Ovary (tissue), 7 donors: ENCODE measurements at regions not wholly inside any gene's neighbourhood (a gene's known extent, or its start where the extent isn't known, plus 50 kb on each side); places are given as distances from the start of the nearest gene placed in this dataset.

ENCODE experiments used
- DNase-seq, 5 donors: peaks; one replicate each; pipeline ENCODE4 v3.0.0-alpha.2; 2019 to 2020
- H3K27ac ChIP-seq, 2 donors: fragments of 200-600 bp; one replicate each; pipeline versions ENCODE4 v1.5.1 to v1.8.0; 2019 to 2022
- H3K27me3 ChIP-seq: fragments of 200-600 bp; one replicate; pipeline ENCODE4 v1.8.0; 2022
- H3K36me3 ChIP-seq: fragments of 200-600 bp; sonication (generic); one replicate; pipeline ENCODE4 v1.5.1; 2019
- H3K4me1 ChIP-seq: one replicate; pipeline ENCODE4 v1.8.1; 2013; ENCODE audit warnings: mild to moderate bottlenecking, moderate library complexity; ENCODE audit not compliant: insufficient read depth
- H3K4me3 ChIP-seq: fragments of 200-600 bp; sonication (generic); one replicate; pipeline ENCODE4 v1.5.1; 2017
- H3K9me3 ChIP-seq, 2 donors: fragments of 200-600 bp in 1 of 2; sonication (generic) in 1 of 2; one replicate each; pipeline versions ENCODE4 v1.5.1 to v1.8.1; 2013 to 2019; ENCODE audit warnings: mild to moderate bottlenecking in 1 of 2, moderate library complexity in 1 of 2
- CTCF ChIP-seq, 3 donors: fragments of 450-650 bp in 2 of 3; fragments of 200-600 bp in 1 of 3; IDR thresholded peaks; one replicate each; pipeline versions ENCODE4 v1.5.1 to v1.8.0; 2016 to 2022; ENCODE audit warnings: antibody characterized with exemption in 3 of 3, mild to moderate bottlenecking in 1 of 3
- EP300 ChIP-seq: sonication (generic); formaldehyde crosslinking; IDR thresholded peaks from one replicate; pipeline ENCODE4 v1.6.1; 2017; ENCODE audit warnings: antibody characterized with exemption
- POLR2A ChIP-seq: fragments of 450-650 bp; IDR thresholded peaks from one replicate; pipeline ENCODE4 v1.6.1; 2017; ENCODE audit warnings: antibody characterized with exemption, mild to moderate bottlenecking, moderate library complexity
- whole genome bisulfite sequencing, 3 donors: extraction: QIAGEN DNeasy Blood & Tissue Kit in 1 of 3; methylation state at CpG; one replicate each; pipeline versions ENCODE4 v1.1.5 to v1.1.7; 2013 to 2017; 5-methylcytosine and 5-hydroxymethylcytosine counted together
- intact Hi-C, 4 donors: fragments of 100-400 bp; cut with DNase I; formaldehyde crosslinking; loops; one replicate each; pipeline versions ENCODE4 v1.11.0 to v1.15.1; 2022 to 2023
- donor health status: DM: no; HTN: no; CAD: no; lungs with moderate emphysema.
- donor health status: DM: no; HTN: no; CAD: no.
- donor health status: Bipolar disorder and iron deficiency.
- donor health status: DM: no; HTN: no; CAD: no.
- donor health status: DM: yes; HTN: yes; CAD: no.

- 97 to 100% (median 97%) methylated on average over 5 of the region's 5 CpGs for WGBS, 3 donors
- H3K4me3 ChIP-seq: no peak overlapping the region
- H3K36me3 ChIP-seq: no peaks in the 10 kb centered on the region
- no peaks in the 10 kb centered on the region for H3K27me3 ChIP-seq
- H3K27ac ChIP-seq: no peak overlapping the region
- intact Hi-C loops: no loop called here
- TF ChIP-seq EP300 (no peak), CTCF (IDR thresholded peaks at IDR 0.05) (no peak), POLR2A (no peak)
- no peaks in the 10 kb centered on the region for H3K4me1 ChIP-seq
- no peaks in the 10 kb centered on the region for H3K9me3 ChIP-seq
- DNase-seq: no peak
Observed at GRCh38 chr7:46942574-46942973, 639.3 kb downstream of the TNS3 start.

- DNase-seq: no peak
- no peak overlapping the region for H3K4me3 ChIP-seq
- no peak overlapping the region for H3K27ac ChIP-seq
- H3K9me3 ChIP-seq: no peaks in the 10 kb centered on the region
- H3K27me3 ChIP-seq: no peaks in the 10 kb centered on the region
- intact Hi-C loops: no loop called here
- H3K4me1 ChIP-seq: no peaks in the 10 kb centered on the region
- no peak for TF ChIP-seq EP300
- no peaks in the 10 kb centered on the region for H3K36me3 ChIP-seq
- 91 to 96% (median 94%) methylated on average over 5 of the region's 5 CpGs for WGBS, 3 donors
Observed at GRCh38 chr7:46940178-46940577, 641.7 kb downstream of the TNS3 start.

GRCh38 chr7:46939558-46939957, 642.4 kb downstream of the TNS3 start:
- Histone ChIP-seq H3K27ac (no peak overlapping the region), H3K36me3 (no peaks in the 10 kb centered on the region), H3K4me3 (no peak overlapping the region), H3K4me1 (no peaks in the 10 kb centered on the region), H3K27me3 (no peaks in the 10 kb centered on the region), H3K9me3 (no peaks in the 10 kb centered on the region)
- TF ChIP-seq POLR2A (no peak), CTCF (IDR thresholded peaks at IDR 0.05) (no peak)
- DNase-seq: no peak
- 89 to 92% (median 91%) methylated on average over 8 of the region's 8 CpGs for WGBS, 3 donors
- intact Hi-C loops: no loop called here

GRCh38 chr7:46939089-46939488, 642.8 kb downstream of the TNS3 start:
- intact Hi-C loops: no loop called here
- no peak overlapping the region for H3K4me3 ChIP-seq
- TF ChIP-seq EP300: no peak
- TF ChIP-seq CTCF (IDR thresholded peaks at IDR 0.05): no peak
- no peak for TF ChIP-seq POLR2A
- no peak overlapping the region for H3K27ac ChIP-seq
- H3K9me3 ChIP-seq: no peaks in the 10 kb centered on the region
- 70 to 95% (median 94%) methylated on average over 2 of the region's 2 CpGs for WGBS, 3 donors
- no peak for DNase-seq
- no peaks in the 10 kb centered on the region for H3K36me3 ChIP-seq
- no peaks in the 10 kb centered on the region for H3K4me1 ChIP-seq
- no peaks in the 10 kb centered on the region for H3K27me3 ChIP-seq

GRCh38 chr7:46937826-46938225, 644.1 kb downstream of the TNS3 start:
- Histone ChIP-seq H3K36me3 (no peaks in the 10 kb centered on the region), H3K27me3 (no peaks in the 10 kb centered on the region), H3K4me1 (peaks cover under 1% of the 10 kb centered on the region), H3K9me3 (no peaks in the 10 kb centered on the region), H3K27ac (no peak overlapping the region), H3K4me3 (no peak overlapping the region)
- WGBS, 3 donors: 83 to 93% (median 88%) methylated on average over 3 of the region's 3 CpGs
- intact Hi-C loops: no loop called here
- TF ChIP-seq POLR2A (no peak), CTCF (IDR thresholded peaks at IDR 0.05) (no peak), EP300 (no peak)
- no peak for DNase-seq
